Hepatocyte (in vitro differentiated cells): ENCODE measurements at regions not wholly inside any gene's neighbourhood (a gene's known extent, or its start where the extent isn't known, plus 50 kb on each side); places are given as distances from the start of the nearest gene placed in this dataset.

Experiments
- DNase-seq: peaks from one replicate; pipeline ENCODE4 v3.0.0-alpha.2; 2016; ENCODE audit warnings: low spot score
- H2AFZ ChIP-seq: fragments of 200-600 bp; sonication (generic); 2 replicates; pipeline ENCODE4 v1.6.0; 2016; ENCODE audit warnings: antibody characterized with exemption, mild to moderate bottlenecking
- H3K27ac ChIP-seq: fragments of 200-600 bp; sonication (generic); 2 replicates; pipeline ENCODE4 v1.5.1; 2016; ENCODE audit warnings: mild to moderate bottlenecking
- H3K27me3 ChIP-seq: fragments of 200-600 bp; sonication (generic); 2 replicates; pipeline ENCODE4 v1.6.1; 2016
- H3K36me3 ChIP-seq: fragments of 200-600 bp; sonication (generic); replicated peaks from 2 replicates; pipeline ENCODE4 v1.5.1; 2016; ENCODE audit warnings: low read depth; ENCODE audit not compliant: insufficient read depth
- H3K4me1 ChIP-seq: fragments of 200-600 bp; sonication (generic); 2 replicates; pipeline ENCODE4 v1.5.1; 2016; ENCODE audit warnings: mild to moderate bottlenecking, moderate library complexity; ENCODE audit not compliant: insufficient read depth
- H3K4me2 ChIP-seq: fragments of 200-600 bp; sonication (generic); 2 replicates; pipeline ENCODE4 v1.6.0; 2016
- H3K4me3 ChIP-seq: fragments of 200-600 bp; sonication (generic); 2 replicates; pipeline ENCODE4 v1.5.1; 2016; ENCODE audit warnings: mild to moderate bottlenecking
- H3K79me2 ChIP-seq: fragments of 200-600 bp; sonication (generic); 2 replicates; pipeline ENCODE4 v1.6.0; 2017; ENCODE audit warnings: mild to moderate bottlenecking
- H3K9me2 ChIP-seq: fragments of 200-600 bp; sonication (generic); replicated peaks from 2 replicates; pipeline ENCODE4 v1.6.0; 2017; ENCODE audit warnings: mild to moderate bottlenecking; ENCODE audit not compliant: insufficient read depth
- H3K9me3 ChIP-seq: fragments of 200-600 bp; sonication (generic); 2 replicates; pipeline ENCODE4 v1.5.1; 2016; ENCODE audit warnings: low read depth, mild to moderate bottlenecking
- H4K20me1 ChIP-seq: fragments of 200-600 bp; sonication (generic); 2 replicates; pipeline ENCODE4 v1.6.0; 2016; ENCODE audit warnings: mild to moderate bottlenecking; ENCODE audit not compliant: insufficient read depth, poor library complexity, severe bottlenecking
- CTCF ChIP-seq: fragments of 200-600 bp; sonication (generic); IDR thresholded peaks from 2 replicates; pipeline ENCODE4 v1.5.1; 2016; ENCODE audit warnings: antibody characterized with exemption, mild to moderate bottlenecking; ENCODE audit not compliant: poor library complexity
- EZH2 ChIP-seq: fragments of 200-600 bp; sonication (generic); IDR thresholded peaks from 2 replicates; pipeline ENCODE4 v1.6.1; 2016; ENCODE audit warnings: antibody characterized with exemption, mild to moderate bottlenecking, borderline replicate concordance
- EZH2phosphoT487 ChIP-seq: fragments of 200-600 bp; sonication (generic); IDR thresholded peaks from one replicate; pipeline ENCODE4 v1.6.1; 2018; ENCODE audit warnings: antibody characterized with exemption, mild to moderate bottlenecking, low read depth, moderate library complexity; ENCODE audit not compliant: unreplicated experiment, severe bottlenecking
- WGBS: methylation state at CpG from one replicate; pipeline ENCODE4 v1.1.6; 2016; ENCODE audit warnings: low lambda C conversion rate; ENCODE audit errors: missing lambda C conversion rate; 5-methylcytosine and 5-hydroxymethylcytosine counted together

GRCh38 chr1:81174811-81175476, 625.8 kb upstream of the ADGRL2 start:
- no peak for TF ChIP-seq EZH2phosphoT487
- no peak for TF ChIP-seq CTCF
- no peaks in the 10 kb centered on the region for H4K20me1 ChIP-seq
- H3K4me2 ChIP-seq: no peak overlapping the region
- peak; percentile 17 for DNase-seq
- no peaks in the 10 kb centered on the region for H3K4me1 ChIP-seq
- no peak overlapping the region for H2AFZ ChIP-seq
- H3K9me3 ChIP-seq: peaks cover 4% of the 10 kb centered on the region
- no peaks in the 10 kb centered on the region for H3K36me3 ChIP-seq
- no peaks in the 10 kb centered on the region for H3K79me2 ChIP-seq
- no peak overlapping the region for H3K27ac ChIP-seq
- no peaks in the 10 kb centered on the region for H3K9me2 ChIP-seq
- no peak overlapping the region for H3K4me3 ChIP-seq
- WGBS: 84% methylated on average over 2 of the region's 2 CpGs
- no peaks in the 10 kb centered on the region for H3K27me3 ChIP-seq

GRCh38 chr1:81174052-81174451, 626.7 kb upstream of the ADGRL2 start:
- no peaks in the 10 kb centered on the region for H3K4me1 ChIP-seq
- TF ChIP-seq EZH2phosphoT487: no peak
- no peak for TF ChIP-seq CTCF
- TF ChIP-seq EZH2: no peak
- H3K4me2 ChIP-seq: no peak overlapping the region
- 93% methylated on average over 2 of the region's 2 CpGs for WGBS
- H4K20me1 ChIP-seq: no peaks in the 10 kb centered on the region
- H3K9me3 ChIP-seq: peaks cover 4% of the 10 kb centered on the region
- H2AFZ ChIP-seq: no peak overlapping the region
- H3K27me3 ChIP-seq: no peaks in the 10 kb centered on the region
- H3K27ac ChIP-seq: no peak overlapping the region
- no peaks in the 10 kb centered on the region for H3K36me3 ChIP-seq
- no peaks in the 10 kb centered on the region for H3K79me2 ChIP-seq
- no peaks in the 10 kb centered on the region for H3K9me2 ChIP-seq
- DNase-seq: no peak
- H3K4me3 ChIP-seq: no peak overlapping the region

- no peak for DNase-seq
- H3K27ac ChIP-seq: no peak overlapping the region
- H3K4me1 ChIP-seq: no peaks in the 10 kb centered on the region
- H3K79me2 ChIP-seq: no peaks in the 10 kb centered on the region
- no peak overlapping the region for H3K4me2 ChIP-seq
- no peaks in the 10 kb centered on the region for H3K36me3 ChIP-seq
- TF ChIP-seq EZH2 (no peak), EZH2phosphoT487 (no peak), CTCF (no peak)
- no peak overlapping the region for H2AFZ ChIP-seq
- WGBS: 89% methylated on average over 2 of the region's 2 CpGs
- H3K9me3 ChIP-seq: peaks cover 4% of the 10 kb centered on the region
- no peaks in the 10 kb centered on the region for H3K27me3 ChIP-seq
- H3K9me2 ChIP-seq: no peaks in the 10 kb centered on the region
- no peak overlapping the region for H3K4me3 ChIP-seq
- H4K20me1 ChIP-seq: no peaks in the 10 kb centered on the region
These were observed 628.3 kb upstream of the ADGRL2 start for GRCh38 chr1:81172483-81172882.

- 93% methylated on average over 2 of the region's 2 CpGs for WGBS
- no peak overlapping the region for H3K4me2 ChIP-seq
- no peak for DNase-seq
- no peaks in the 10 kb centered on the region for H4K20me1 ChIP-seq
- no peak overlapping the region for H3K4me3 ChIP-seq
- no peaks in the 10 kb centered on the region for H3K9me2 ChIP-seq
- no peak overlapping the region for H3K27ac ChIP-seq
- TF ChIP-seq EZH2 (no peak), EZH2phosphoT487 (no peak), CTCF (no peak)
- peaks cover 4% of the 10 kb centered on the region for H3K9me3 ChIP-seq
- H3K36me3 ChIP-seq: no peaks in the 10 kb centered on the region
- H3K4me1 ChIP-seq: no peaks in the 10 kb centered on the region
- H3K79me2 ChIP-seq: no peaks in the 10 kb centered on the region
- no peak overlapping the region for H2AFZ ChIP-seq
- no peaks in the 10 kb centered on the region for H3K27me3 ChIP-seq
These were observed 630.0 kb upstream of the ADGRL2 start for GRCh38 chr1:81170721-81171120.
